Stimulated activated CD4-positive, alpha-beta T cell treated with anti-CD3 and anti-CD28 coated beads, TNF-alpha, amount 100 ng/mL, for 48 hours (primary cell): ENCODE measurements at regions not wholly inside any gene's neighbourhood (a gene's known extent, or its start where the extent isn't known, plus 50 kb on each side); places are given as distances from the start of the nearest gene placed in this dataset.

ENCODE experiments used
- DNase-seq, 3 donors: peaks; one replicate each; pipeline ENCODE4 v3.0.0-alpha.2; 2020; ENCODE audit warnings: low read depth in 3 of 3

DNA sequence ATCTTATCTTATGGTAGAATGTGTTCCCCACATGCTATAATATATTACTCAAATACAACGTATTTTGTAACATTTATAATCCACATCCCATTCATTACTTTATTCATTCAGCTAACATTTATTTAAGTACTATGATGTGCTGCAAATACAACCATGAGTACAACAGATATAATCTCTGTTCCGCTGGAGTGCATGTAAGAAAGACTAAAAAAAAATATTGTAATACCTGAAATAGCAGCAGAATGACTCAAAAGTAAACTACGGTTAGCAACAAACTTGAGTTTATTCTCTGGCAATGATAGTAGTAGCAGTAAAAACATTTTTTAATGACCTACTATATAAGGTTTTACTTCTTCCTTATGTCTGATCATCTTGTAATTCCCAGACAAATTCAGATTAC, 1776.3 kb downstream of the STIM2 start:
- no peak for DNase-seq

DNA sequence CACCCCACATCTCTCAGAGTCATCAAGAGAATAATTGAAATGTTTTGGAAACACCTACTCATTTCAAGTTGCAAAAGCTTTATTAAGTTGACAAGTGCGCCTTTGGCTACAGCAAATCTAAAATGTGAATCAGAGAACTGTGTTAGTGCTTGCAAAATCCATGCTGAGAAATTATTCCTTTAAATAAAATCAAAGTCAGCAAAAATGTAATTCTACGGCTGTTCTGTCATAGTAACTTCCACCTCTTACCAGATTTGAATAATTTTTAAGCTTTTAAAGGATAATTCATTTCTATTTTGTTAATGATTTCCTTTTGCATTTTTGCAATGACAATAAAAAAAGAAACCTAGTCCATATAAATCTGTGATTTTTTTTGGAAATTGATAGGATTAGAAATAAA, 1779.1 kb downstream of the STIM2 start:
- DNase-seq = no peak

DNA sequence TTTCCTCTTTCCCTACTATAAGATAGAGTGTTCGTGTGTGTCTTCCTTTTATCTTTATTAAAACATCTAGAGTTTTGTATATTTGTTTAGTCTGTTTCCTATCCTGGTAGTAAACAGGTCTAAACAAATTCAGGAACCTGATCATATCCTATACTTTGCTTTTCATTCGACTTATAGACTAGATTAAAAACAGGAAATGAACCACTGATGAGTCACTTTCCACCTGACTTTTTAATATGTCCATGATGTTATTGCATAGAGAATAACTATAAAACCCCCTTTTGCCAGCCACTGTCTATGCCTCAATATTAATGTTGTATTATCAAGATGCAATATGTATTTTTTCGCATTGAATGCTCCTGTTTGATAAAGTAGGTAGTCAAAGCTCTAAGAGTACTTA, 1794.0 kb downstream of the STIM2 start:
- no peak for DNase-seq

DNA sequence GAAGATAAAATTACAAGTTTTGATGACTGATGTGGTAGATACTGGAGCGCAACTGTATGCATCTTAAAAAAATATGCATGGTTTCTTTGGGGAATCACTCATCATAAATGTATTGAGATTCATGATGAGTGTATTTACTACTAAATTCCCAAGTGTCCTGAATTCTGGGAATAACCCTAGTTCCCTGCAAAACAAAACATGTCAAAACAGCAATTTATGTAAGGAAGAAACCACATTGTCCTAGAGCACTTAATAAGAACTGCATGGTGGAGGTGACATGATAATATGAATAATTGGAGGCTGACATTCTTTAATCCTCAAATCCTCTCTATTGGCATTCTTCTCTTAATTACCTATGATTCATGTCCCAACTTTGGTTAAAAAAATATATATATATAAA, 1804.7 kb downstream of the STIM2 start:
- DNase-seq = no peak

DNA sequence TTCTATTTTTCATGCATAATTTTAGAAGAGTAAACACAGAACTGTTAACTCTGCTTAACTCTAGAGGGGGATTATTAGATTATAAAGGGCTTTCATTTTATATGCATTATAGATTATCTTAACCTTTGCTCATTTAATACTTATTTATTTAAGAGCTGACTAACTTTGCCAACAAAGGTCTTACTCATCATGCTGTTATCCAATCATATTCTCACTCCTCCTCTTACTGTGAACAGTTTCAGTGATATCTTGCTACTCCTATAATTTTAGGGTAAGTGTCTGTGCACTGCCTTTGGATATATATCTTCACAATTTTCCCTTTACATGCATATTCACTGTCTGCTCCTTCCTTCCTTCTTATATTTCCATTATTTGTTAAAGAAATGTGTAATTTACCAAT, 1814.9 kb downstream of the STIM2 start:
- no peak for DNase-seq

DNA sequence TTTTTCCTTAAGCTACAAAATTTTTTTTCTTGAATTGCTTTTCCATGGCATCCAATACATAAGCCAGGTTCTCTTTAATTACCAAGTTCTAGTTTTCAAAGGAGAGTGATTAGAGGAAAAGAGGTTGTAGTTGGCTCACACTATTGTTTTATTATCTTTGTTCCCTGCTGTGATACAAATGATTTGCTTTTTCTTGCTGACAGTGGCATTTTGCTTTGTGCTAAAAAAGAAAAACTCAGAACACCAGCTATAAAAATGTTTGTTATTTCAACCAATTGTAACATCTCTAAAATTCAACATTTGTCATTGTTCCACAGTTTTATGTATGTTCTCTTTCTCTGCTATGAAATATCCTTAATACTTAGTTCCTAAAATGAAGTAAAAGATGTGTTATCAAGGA, 1817.2 kb downstream of the STIM2 start:
- DNase-seq = no peak

DNA sequence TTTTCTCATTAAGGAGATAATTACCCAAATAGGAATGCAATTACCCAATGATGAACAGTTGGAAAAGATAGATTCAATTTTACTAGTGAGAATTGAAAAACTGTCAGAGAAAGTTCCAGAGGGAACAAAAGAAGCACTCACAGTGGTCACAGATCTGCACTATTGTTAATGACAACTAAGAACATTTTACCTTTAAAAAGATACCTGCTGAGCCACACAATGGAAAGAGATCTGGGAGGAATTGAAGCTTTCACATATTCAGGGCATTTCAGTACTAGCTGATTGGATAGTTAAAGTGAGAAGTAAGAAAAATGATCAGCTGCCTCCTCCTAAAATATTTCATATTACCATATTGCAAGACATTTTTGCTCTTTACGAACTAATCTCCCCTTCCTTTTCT, 1822.2 kb downstream of the STIM2 start:
- DNase-seq = no peak

DNA sequence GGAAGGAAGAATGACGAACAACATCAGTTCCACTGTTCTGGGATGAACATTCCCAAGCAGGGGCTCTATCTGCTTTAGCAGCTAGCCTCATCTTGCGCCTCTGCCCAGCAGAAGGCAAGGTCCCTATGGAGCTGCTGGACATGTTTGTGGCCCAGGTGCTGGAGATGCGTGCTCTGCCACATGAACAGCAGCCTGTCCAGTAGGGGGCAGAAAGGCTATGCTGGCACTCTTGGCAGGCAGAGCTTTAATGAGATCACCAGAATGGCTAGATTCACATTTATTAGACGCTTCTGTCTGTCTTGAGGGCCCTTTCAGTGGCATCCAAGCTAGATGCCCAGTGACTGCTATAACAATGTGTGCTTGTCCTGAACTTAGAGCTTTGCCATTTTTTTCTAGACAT, 1826.0 kb downstream of the STIM2 start:
- DNase-seq = no peak

DNA sequence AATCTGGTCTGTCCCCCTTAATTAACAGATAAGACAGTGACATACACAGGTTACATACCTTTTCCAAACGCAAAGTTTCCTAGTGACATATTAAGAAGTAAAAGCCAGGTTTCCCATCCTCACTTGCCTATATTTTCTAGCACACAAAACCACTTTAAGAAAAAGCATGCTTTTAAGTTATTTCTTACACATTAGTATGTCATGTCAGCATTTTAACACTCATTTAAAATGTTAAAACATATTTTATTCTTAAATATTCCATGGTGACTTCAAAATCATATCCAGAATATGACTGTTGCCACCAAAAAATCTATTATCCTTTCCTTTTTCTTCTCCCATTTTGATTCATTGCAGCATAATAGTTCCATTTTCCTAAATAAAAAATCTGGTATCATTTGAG, 1830.2 kb downstream of the STIM2 start:
- no peak for DNase-seq

DNA sequence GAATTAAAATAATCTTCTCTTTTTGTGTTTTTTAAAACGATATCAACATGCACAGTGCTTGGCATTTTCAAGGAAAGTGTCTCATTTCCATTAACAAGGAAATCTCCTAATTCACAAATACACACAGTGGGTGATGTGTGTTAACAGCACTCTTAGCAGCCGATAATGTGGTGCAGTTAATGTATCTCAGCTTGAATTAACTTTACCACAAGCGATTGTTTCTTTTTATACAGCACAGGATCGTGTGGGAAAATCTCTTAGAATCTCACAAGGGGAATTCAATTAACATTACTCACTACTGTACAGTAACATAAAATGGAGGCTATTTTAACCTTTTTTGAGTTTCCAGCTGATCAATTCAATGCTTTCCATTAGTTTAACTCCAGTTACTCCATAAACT, 1841.9 kb downstream of the STIM2 start:
- DNase-seq = no peak

DNA sequence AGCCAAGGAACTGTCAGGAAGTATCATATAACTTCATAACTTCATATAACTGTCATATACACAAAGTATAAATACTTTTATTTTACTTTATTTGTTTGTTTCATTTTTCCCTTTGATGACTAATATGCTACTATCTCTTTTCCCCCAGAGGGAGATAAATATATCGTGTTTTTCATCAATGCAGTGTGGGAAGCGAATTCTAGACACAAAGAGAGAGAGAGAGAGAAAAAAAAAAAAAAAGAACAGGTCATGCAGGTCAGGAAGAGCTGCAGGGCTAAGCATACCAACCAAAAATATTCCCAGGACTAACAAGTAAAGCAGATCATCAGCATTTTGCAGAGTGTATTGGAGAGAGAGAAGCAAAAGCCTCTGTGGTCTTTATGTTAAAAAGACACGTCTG, 1849.2 kb downstream of the STIM2 start:
- DNase-seq = no peak

DNA sequence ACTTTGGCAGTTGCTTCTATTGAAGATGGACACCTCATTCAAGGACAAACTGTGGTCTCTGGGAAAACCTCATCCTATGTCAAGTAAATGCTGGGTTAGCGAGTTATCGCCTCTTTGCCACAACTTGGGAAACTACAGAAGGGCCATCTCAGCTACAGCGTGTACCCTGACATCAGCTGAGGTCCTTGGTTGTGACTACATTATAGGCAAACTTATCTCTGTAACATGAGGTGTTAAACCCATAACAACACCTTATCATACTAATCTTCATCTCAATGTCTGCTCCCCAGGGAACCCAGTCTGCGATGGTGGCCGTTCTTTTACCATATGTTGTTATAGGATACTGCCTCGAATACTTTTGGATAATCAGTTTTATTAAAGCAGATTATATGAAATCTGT, 1862.7 kb downstream of the STIM2 start:
- DNase-seq = no peak

DNA sequence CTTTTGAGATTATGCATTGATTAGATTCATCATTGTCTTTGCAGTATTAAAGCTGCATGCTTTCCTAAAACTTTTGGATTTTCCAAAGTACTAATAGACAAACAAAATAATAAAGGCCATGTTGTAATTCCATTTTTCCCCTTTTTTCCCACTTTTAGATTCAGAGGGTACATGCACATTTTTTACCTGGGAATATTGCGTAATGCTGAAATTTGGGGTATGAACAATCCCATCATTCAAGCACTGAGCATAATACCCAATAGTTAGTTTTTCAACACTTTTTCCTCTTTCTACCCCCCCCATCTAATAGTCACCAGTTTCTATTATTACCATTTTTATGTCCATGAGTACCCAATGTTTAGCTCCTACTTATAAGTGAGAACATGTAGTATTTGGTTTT, 1863.6 kb downstream of the STIM2 start:
- no peak for DNase-seq

DNA sequence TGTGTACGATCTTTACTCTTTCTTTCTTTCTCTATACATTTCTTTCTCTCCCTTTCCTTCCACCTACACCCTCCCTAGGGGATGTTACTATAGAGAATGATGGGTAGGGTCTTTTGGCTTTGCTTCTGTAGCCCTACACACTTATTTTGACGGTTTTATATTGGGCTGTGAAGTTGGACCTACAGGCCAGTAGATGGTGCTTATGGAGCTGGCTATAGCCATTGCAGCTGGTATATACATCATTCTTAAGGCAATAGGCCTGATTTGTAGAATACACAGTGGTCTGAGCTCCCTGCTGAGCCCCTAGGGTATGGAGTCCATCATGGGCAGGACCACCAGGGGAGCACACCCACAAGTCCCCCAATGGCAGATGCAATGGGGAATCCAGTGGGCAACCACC, 1869.7 kb downstream of the STIM2 start:
- DNase-seq = no peak

DNA sequence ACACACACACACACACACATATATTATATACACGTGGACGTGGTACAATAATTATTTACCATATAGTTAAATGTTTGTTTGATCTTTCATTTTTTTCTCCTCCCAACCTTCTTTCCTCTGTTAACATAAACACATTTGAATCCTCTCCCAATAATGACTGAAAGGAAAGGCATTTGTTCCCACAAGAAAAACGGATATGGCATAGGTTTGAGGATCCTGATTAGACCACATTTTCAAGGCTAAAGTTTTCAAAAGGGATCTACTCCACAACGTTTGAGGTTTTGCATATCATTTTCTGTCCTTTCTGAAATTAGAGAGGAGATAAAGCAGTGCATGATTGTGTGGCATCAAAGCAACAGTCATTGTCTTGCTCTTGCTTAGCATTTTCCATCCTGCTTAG, 1883.4 kb downstream of the STIM2 start:
- no peak for DNase-seq

DNA sequence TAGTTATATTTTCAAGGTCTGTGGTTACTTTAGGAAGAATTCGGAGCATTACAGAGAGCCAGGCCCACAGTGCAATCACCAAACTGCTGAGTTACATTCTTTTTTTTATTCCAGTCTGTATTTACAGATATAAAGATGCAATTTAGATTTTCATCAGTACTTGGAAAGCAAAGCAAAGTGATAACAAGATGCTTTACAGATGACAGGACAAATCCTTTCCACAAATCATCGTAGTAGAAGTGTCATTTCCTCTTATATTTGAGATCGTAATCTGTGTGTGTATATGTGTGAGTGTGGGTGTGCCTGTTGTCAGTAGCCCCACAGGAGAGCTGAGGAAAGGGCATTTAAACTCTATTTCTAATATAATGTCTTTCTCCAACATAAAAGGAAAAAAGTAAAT, 1893.7 kb downstream of the STIM2 start:
- DNase-seq = no peak

DNA sequence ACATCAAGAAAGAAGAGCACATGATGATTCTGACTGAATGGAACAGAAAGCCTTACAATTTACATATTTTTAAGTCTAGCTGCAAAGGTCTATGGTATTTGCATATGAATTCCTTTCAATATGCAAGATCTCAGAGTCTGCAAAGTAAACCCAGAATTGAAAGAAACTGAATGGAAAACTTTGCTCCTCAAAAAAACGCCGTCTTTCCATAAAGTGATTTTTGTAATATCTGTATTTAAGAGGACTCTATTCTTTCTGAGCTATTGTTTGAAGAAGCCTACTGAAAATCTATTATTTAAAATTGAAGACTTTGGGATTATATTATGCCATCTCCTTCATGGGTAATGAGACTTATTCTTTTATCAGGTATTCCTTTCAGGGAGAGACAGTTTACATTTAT, 1894.4 kb downstream of the STIM2 start:
- DNase-seq = no peak

DNA sequence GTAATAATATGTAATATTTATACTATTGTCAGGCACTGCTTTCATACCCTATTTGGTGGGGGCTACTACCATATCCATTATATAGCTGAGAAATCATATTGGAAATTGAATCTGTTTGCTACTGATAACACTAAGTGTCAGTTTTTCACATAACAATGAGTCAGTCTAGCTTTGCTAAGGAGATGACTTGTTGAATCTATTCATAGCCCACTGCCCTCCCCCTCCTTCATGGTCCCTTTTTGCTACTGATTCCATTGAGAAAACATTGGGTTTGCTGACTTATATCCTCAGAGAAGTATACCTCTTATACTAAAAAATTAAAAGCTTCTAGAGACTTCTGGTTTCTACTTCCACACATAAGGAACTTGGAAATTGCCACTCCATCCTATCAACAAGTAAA, 1898.4 kb downstream of the STIM2 start:
- DNase-seq = no peak

DNA sequence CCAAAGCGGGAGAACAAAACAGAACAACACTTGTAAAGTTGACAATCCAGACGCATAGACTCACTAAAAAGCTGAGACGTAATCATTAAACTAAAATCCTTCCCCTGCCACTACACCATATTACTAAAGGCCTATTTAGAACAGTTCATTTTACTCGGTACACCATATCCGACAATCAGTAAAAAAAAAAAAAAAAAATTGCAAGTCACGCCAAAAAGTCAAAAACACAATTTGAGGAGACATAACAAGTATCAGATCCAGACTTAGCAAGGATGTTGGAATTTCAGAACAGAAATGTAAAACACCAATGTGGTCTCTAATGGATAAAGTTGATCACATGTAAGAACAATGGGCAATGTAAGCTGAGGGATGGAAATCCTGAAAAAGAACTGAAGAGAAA, 1899.4 kb downstream of the STIM2 start:
- DNase-seq = no peak

DNA sequence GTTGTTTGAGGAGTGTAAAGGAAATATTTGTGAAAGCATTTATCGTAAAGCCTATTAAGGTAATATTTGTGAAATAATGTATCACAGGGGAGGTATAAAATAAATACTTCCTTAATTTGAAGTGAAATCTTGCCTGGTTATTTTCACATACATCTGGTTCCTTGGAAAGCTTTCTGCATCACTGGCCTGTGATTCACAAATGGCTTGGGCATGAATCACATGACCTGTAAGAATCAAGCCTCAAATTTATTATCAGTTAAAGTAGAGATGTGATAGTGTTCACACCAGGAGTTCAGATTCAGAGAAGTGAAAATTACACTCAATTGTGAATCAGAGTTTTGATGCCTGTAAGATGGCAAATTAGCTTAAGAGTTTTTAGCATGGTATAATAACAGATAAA, 1911.4 kb downstream of the STIM2 start:
- no peak for DNase-seq

DNA sequence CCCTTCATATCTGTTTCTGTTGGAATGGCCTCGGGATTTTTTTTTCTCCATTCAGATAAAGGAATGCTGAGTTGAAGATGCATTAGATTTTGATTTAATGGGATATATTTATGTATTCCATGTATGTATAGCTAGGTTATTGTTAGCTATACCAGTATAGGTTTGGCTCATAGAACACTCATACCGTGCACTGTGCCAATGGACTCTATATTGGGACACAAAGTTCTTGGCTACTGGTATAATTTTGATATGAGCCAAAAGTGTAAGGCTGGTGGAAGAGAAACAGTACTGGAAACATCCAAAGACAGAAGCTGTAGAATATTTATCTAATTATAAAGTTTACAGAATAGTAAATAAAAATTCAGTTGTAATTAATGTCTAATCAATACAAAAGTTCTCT, 1912.1 kb downstream of the STIM2 start:
- DNase-seq = no peak

DNA sequence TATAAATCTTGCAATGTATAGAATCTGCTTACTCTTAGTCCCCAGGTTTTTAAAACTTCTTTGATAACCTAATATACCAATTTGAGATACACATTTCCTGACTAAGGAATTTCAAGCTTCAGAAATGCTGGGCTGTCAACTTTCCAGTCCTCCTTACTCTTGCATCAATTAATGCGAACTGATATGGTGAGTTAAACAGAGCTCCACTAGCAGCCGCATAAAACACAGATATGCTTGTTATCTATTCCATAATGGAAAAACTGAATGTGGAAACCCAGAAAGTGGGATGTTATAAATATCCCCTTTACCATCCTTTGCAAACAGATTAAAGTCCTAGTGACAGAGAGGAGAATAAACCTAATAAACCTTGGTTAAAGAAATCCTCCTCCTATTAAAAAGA, 1913.7 kb downstream of the STIM2 start:
- DNase-seq = no peak

DNA sequence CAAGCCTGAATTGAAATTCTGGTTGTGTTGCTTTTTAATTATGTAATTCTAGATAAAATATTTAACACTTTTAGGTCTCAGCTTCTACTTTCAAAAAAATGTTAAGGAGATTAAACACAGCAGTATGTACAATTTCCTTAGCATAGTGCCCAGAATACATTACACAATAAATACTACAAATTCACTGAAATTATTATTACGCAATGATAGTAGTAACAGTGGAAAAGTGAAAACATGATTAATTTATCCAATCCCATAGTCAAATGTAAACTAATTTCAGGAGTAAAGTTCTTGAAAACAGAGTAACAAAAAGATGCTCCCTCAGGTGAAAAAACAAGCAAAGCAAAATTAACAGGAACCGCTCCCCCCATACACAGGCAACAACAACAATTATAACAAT, 1915.4 kb downstream of the STIM2 start:
- DNase-seq = no peak

DNA sequence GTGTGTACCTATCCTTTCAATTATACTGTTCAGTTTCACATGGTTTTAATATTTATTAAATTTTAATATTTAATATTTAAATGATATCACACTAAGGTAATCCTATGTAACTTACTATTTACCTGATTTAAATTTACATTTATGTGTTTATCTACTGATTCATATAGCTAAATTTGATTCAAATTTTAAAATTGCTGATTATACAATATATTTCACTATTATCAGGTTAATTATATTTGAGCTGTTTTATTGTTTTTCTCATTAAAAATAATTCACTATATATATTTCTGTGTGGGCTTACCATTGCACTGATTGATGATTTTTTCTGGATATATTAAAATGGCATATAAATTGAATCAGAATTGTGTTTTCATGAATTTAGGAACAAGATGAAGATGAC, 1923.5 kb downstream of the STIM2 start:
- no peak for DNase-seq

DNA sequence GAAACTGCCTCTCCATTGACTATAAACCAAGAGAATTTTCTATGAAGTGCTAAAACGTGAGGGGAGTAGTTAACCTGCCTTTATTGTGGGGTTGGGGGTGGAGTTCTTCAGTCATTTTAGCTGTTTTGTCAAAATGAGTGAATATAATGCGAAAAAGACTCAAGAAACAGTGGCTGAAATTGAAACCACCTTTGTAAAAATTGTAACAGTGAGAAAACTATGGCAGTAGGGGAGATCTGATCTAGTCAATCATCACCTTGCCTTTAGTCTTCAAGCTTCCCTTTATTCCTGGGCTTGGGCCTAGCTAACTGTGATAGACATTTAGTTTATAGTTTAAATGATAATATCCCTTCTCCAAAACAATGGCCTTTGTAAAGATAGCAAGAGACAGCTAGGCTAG, 1927.3 kb downstream of the STIM2 start:
- no peak for DNase-seq
